OCI-LY7 (cell line): ENCODE measurements at regions not wholly inside any gene's neighbourhood (a gene's known extent, or its start where the extent isn't known, plus 50 kb on each side); places are given as distances from the start of the nearest gene placed in this dataset.

Source experiments
- BruUV-seq: library from RNA; stranded (reverse); fragments of 400-500 nt; replicated peaks from 2 replicates; lab custom pipeline; 2021; lab: Mats Ljungman, UMichigan
- CTCF ChIA-PET: fragments of 300-600 bp; sonication (Branson Sonifier 250); formaldehyde crosslinking; loops from one replicate; lab custom pipeline; 2022; ENCODE audit warnings: antibody characterized with exemption; ENCODE audit not compliant: unreplicated experiment; lab: Charles Lee
- POLR2A ChIA-PET: fragments of 300-600 bp; sonication (Branson Sonifier 250); formaldehyde crosslinking; loops from one replicate; lab custom pipeline; 2022; ENCODE audit warnings: antibody characterized with exemption; lab: Charles Lee
- DNase-seq: peaks from one replicate; pipeline ENCODE4 v3.0.0-alpha.2; 2015; ENCODE audit warnings: low spot score
- H2AFZ ChIP-seq: fragments of 200-600 bp; sonication (generic), shearing (Covaris generic); 2 replicates; pipeline ENCODE4 v1.6.1; 2014; ENCODE audit warnings: mild to moderate bottlenecking, antibody characterized with exemption, low read length, moderate library complexity
- H3K27ac ChIP-seq: fragments of 200-600 bp; sonication (generic); 2 replicates; pipeline ENCODE4 v1.5.1; 2014; ENCODE audit warnings: mixed run types, low read depth, mild to moderate bottlenecking, moderate library complexity, low read length, inconsistent platforms; ENCODE audit not compliant: poor library complexity, severe bottlenecking
- H3K36me3 ChIP-seq: fragments of 200-600 bp; sonication (generic); 2 replicates; pipeline ENCODE4 v1.6.1; 2014; ENCODE audit warnings: mild to moderate bottlenecking, antibody characterized with exemption, low read length, moderate library complexity, mixed read lengths; ENCODE audit not compliant: insufficient read depth
- H3K4me1 ChIP-seq: fragments of 200-600 bp; sonication (generic); 2 replicates; pipeline ENCODE4 v1.5.1; 2014; ENCODE audit warnings: mild to moderate bottlenecking, low read length; ENCODE audit not compliant: insufficient read depth, poor library complexity, severe bottlenecking
- H3K4me2 ChIP-seq: fragments of 200-600 bp; sonication (generic); 2 replicates; pipeline ENCODE4 v1.6.1; 2014; ENCODE audit warnings: mild to moderate bottlenecking, low read length
- H3K4me3 ChIP-seq: fragments of 200-600 bp; sonication (generic); 2 replicates; pipeline ENCODE4 v1.5.1; 2014; ENCODE audit warnings: mild to moderate bottlenecking, low read depth, low read length; ENCODE audit not compliant: poor library complexity, severe bottlenecking
- H3K79me2 ChIP-seq: fragments of 200-600 bp; sonication (generic); 2 replicates; pipeline ENCODE4 v1.6.1; 2016; ENCODE audit warnings: low read depth, mild to moderate bottlenecking, low read length, moderate library complexity, mixed read lengths; ENCODE audit not compliant: insufficient read depth
- H3K9me2 ChIP-seq: fragments of 200-600 bp; sonication (generic); 2 replicates; pipeline ENCODE4 v1.6.1; 2016; ENCODE audit warnings: mild to moderate bottlenecking, low read length, mixed read lengths; ENCODE audit not compliant: insufficient read depth
- H3K9me3 ChIP-seq: fragments of 200-600 bp; sonication (generic); 2 replicates; pipeline ENCODE4 v1.6.1; 2014; ENCODE audit warnings: mild to moderate bottlenecking, mixed run types, low read length, mixed read lengths
- H4K20me1 ChIP-seq: fragments of 200-600 bp; sonication (generic); 2 replicates; pipeline ENCODE4 v1.6.1; 2014; ENCODE audit warnings: mild to moderate bottlenecking, antibody characterized with exemption, low read length, moderate library complexity, mixed read lengths; ENCODE audit not compliant: insufficient read depth
- CTCF ChIP-seq: fragments of 200-600 bp; sonication (generic); conservative IDR thresholded peaks from 2 replicates; pipeline ENCODE4 v1.5.1; 2014; ENCODE audit warnings: mild to moderate bottlenecking, antibody characterized with exemption, low read length, moderate library complexity, mixed read lengths
- EZH2phosphoT487 ChIP-seq: fragments of 200-600 bp; sonication (generic); IDR thresholded peaks from 2 replicates; pipeline ENCODE4 v1.6.1; 2018; ENCODE audit warnings: low read depth, borderline replicate concordance, mild to moderate bottlenecking, mixed run types, antibody characterized with exemption, low read length, moderate library complexity, mixed read lengths
- intact Hi-C: fragments of 100-400 bp; cut with micrococcal nuclease; formaldehyde crosslinking; loops from one replicate; pipeline ENCODE4 v1.10.0; 2022; ENCODE audit not compliant: unreplicated experiment

DNA sequence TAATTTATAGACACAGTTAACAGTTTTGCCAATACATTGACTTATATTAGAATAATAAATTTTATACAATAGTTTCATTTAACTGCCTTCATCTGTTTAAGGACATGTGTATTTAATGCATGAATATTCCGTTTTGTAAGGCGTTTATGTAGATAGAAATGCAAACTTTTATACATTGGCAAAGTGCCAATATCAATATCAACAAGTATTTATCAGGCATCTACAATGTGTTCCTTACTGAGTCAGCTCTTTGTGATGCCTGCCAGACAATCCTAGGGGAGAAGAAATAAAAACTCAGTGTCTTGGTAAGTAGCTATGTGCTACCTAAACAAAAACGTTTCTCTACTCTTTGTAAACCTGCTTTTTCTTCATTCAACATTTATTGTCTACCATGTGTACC, 1142.2 kb downstream of the C4orf33 start:
- Histone ChIP-seq H3K79me2 (no peaks in the 10 kb centered on the region), H3K4me3 (no peak overlapping the region), H3K4me1 (no peaks in the 10 kb centered on the region), H4K20me1 (no peaks in the 10 kb centered on the region), H3K4me2 (no peak overlapping the region), H2AFZ (no peak overlapping the region), H3K9me2 (no peaks in the 10 kb centered on the region), H3K36me3 (no peaks in the 10 kb centered on the region), H3K27ac (no peak overlapping the region), H3K9me3 (no peaks in the 10 kb centered on the region)
- no TSS peak for BruUV-seq
- ChIA-PET CTCF (no interaction called here), POLR2A (no interaction called here)
- no peak for TF ChIP-seq CTCF
- no peak for TF ChIP-seq EZH2phosphoT487
- DNase-seq = no peak
- intact Hi-C loops = no loop called here

- no peaks in the 10 kb centered on the region for H3K9me2 ChIP-seq
- no peaks in the 10 kb centered on the region for H4K20me1 ChIP-seq
- BruUV-seq = no TSS peak
- DNase-seq = no peak
- H2AFZ ChIP-seq = no peak overlapping the region
- no peaks in the 10 kb centered on the region for H3K79me2 ChIP-seq
- H3K4me3 ChIP-seq = no peak overlapping the region
- H3K4me1 ChIP-seq = no peaks in the 10 kb centered on the region
- no peaks in the 10 kb centered on the region for H3K36me3 ChIP-seq
- intact Hi-C loops = no loop called here
- no peaks in the 10 kb centered on the region for H3K9me3 ChIP-seq
- no peak overlapping the region for H3K4me2 ChIP-seq
- H3K27ac ChIP-seq = no peak overlapping the region
- POLR2A ChIA-PET = no interaction called here
- CTCF ChIA-PET = no interaction called here
- TF ChIP-seq EZH2phosphoT487 (no peak), CTCF (no peak)
Measured at GRCh38 chr4:130249002-130249401, 1153.0 kb downstream of the C4orf33 start.

DNA sequence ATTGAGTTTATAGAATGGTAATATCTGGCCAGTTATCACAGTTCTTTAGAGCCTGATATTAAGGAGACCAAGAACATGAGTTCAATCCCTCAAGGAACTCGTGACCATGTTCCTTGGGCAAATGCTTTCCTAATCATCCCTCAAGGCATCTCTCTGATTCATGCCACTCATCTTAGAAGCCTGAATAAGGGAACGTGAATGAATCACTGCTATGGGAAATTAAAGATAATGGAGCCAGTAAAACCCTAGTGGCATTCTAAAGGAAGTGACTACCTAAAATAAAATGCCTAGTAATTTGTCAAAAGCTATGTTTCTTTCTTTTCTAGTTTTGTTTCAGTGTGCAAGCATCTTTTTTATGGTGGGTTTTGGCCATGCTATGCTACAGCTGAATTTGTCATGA, 1161.3 kb downstream of the C4orf33 start:
- H3K4me3 ChIP-seq = no peak overlapping the region
- ChIA-PET POLR2A (interaction anchor here (0.6 kb wide), 1 partner anchor 46 kb away, joined by 3 read pairs; no protein-coding TSS in a partner anchor), CTCF (no interaction called here)
- no peak overlapping the region for H3K27ac ChIP-seq
- H3K4me2 ChIP-seq = no peak overlapping the region
- no TSS peak for BruUV-seq
- H3K9me3 ChIP-seq = no peaks in the 10 kb centered on the region
- DNase-seq = no peak
- TF ChIP-seq CTCF (no peak), EZH2phosphoT487 (no peak)
- H3K9me2 ChIP-seq = no peaks in the 10 kb centered on the region
- H3K4me1 ChIP-seq = no peaks in the 10 kb centered on the region
- no peaks in the 10 kb centered on the region for H3K79me2 ChIP-seq
- no peak overlapping the region for H2AFZ ChIP-seq
- no peaks in the 10 kb centered on the region for H4K20me1 ChIP-seq
- H3K36me3 ChIP-seq = no peaks in the 10 kb centered on the region
- intact Hi-C loops = no loop called here
